Mononuclear cell (primary cell): ENCODE measurements at regions not wholly inside any gene's neighbourhood (a gene's known extent, or its start where the extent isn't known, plus 50 kb on each side); places are given as distances from the start of the nearest gene placed in this dataset.

Experiments used
- H3K27me3 ChIP-seq: 2 replicates; pipeline ENCODE4 v1.6.0; 2011; ENCODE audit warnings: low read length, control low read depth; ENCODE audit not compliant: insufficient read depth
- H3K4me1 ChIP-seq: 2 replicates; pipeline ENCODE4 v1.5.1; 2011; ENCODE audit warnings: mild to moderate bottlenecking, low read length, control low read depth; ENCODE audit not compliant: insufficient read depth
- H3K4me3 ChIP-seq: 2 replicates; pipeline ENCODE4 v1.5.1; 2011; ENCODE audit warnings: mild to moderate bottlenecking, low read length, moderate library complexity
- H3K9me3 ChIP-seq: 2 replicates; pipeline ENCODE4 v1.5.1; 2011; ENCODE audit warnings: low read depth, mild to moderate bottlenecking, control low read depth, low read length

- Histone ChIP-seq H3K4me1 (no peaks in the 10 kb centered on the region), H3K9me3 (no peaks in the 10 kb centered on the region), H3K4me3 (no peak overlapping the region), H3K27me3 (no peaks in the 10 kb centered on the region)
Observed at GRCh38 chr18:37948471-37948870, 382.9 kb upstream of the CELF4 start.

- no peak overlapping the region for H3K4me3 ChIP-seq
- H3K27me3 ChIP-seq: no peaks in the 10 kb centered on the region
- no peaks in the 10 kb centered on the region for H3K4me1 ChIP-seq
- H3K9me3 ChIP-seq: no peaks in the 10 kb centered on the region
Observed at GRCh38 chr18:37946324-37946723, 380.7 kb upstream of the CELF4 start.

- Histone ChIP-seq H3K9me3 (no peaks in the 10 kb centered on the region), H3K4me3 (no peak overlapping the region), H3K4me1 (no peaks in the 10 kb centered on the region), H3K27me3 (no peaks in the 10 kb centered on the region)
Observed at GRCh38 chr18:37944700-37945270, 379.2 kb upstream of the CELF4 start.

- H3K4me3 ChIP-seq: no peak overlapping the region
- no peaks in the 10 kb centered on the region for H3K27me3 ChIP-seq
Observed at GRCh38 chr18:37937287-37937686, 371.7 kb upstream of the CELF4 start.

GRCh38 chr18:37935086-37935485 is 369.5 kb upstream of the CELF4 start:
- Histone ChIP-seq H3K4me1 (no peaks in the 10 kb centered on the region), H3K27me3 (no peaks in the 10 kb centered on the region), H3K9me3 (no peaks in the 10 kb centered on the region), H3K4me3 (no peak overlapping the region)

More at GRCh38 chr18:37937287-37937686, 371.7 kb upstream of the CELF4 start:
- Histone ChIP-seq H3K9me3 (no peaks in the 10 kb centered on the region), H3K4me1 (no peaks in the 10 kb centered on the region)

- no peaks in the 10 kb centered on the region for H3K27me3 ChIP-seq
- H3K9me3 ChIP-seq: no peaks in the 10 kb centered on the region
- H3K4me1 ChIP-seq: no peaks in the 10 kb centered on the region
- H3K4me3 ChIP-seq: no peak overlapping the region
Observed at GRCh38 chr18:37930640-37931039, 365.0 kb upstream of the CELF4 start.

GRCh38 chr18:37922162-37922561 is 356.6 kb upstream of the CELF4 start:
- H3K9me3 ChIP-seq: no peaks in the 10 kb centered on the region
- no peaks in the 10 kb centered on the region for H3K4me1 ChIP-seq
- no peaks in the 10 kb centered on the region for H3K27me3 ChIP-seq
- no peak overlapping the region for H3K4me3 ChIP-seq

GRCh38 chr18:37920865-37921264 is 355.3 kb upstream of the CELF4 start:
- Histone ChIP-seq H3K4me3 (no peak overlapping the region), H3K9me3 (no peaks in the 10 kb centered on the region), H3K4me1 (no peaks in the 10 kb centered on the region), H3K27me3 (no peaks in the 10 kb centered on the region)

GRCh38 chr18:37913051-37913450 is 347.5 kb upstream of the CELF4 start:
- no peaks in the 10 kb centered on the region for H3K27me3 ChIP-seq
- no peaks in the 10 kb centered on the region for H3K4me1 ChIP-seq
- H3K4me3 ChIP-seq: no peak overlapping the region
- H3K9me3 ChIP-seq: no peaks in the 10 kb centered on the region

GRCh38 chr18:37902344-37902743 is 336.7 kb upstream of the CELF4 start:
- Histone ChIP-seq H3K4me3 (no peak overlapping the region), H3K4me1 (no peaks in the 10 kb centered on the region), H3K9me3 (no peaks in the 10 kb centered on the region), H3K27me3 (no peaks in the 10 kb centered on the region)

GRCh38 chr18:37900326-37900725 is 334.7 kb upstream of the CELF4 start:
- Histone ChIP-seq H3K27me3 (no peaks in the 10 kb centered on the region), H3K4me3 (no peak overlapping the region)

GRCh38 chr18:37889963-37890362 is 324.4 kb upstream of the CELF4 start:
- H3K4me1 ChIP-seq: no peaks in the 10 kb centered on the region
- no peak overlapping the region for H3K4me3 ChIP-seq
- H3K9me3 ChIP-seq: no peaks in the 10 kb centered on the region
- H3K27me3 ChIP-seq: no peaks in the 10 kb centered on the region

More at GRCh38 chr18:37900326-37900725, 334.7 kb upstream of the CELF4 start:
- H3K9me3 ChIP-seq: no peaks in the 10 kb centered on the region
- no peaks in the 10 kb centered on the region for H3K4me1 ChIP-seq

- no peaks in the 10 kb centered on the region for H3K4me1 ChIP-seq
- no peaks in the 10 kb centered on the region for H3K27me3 ChIP-seq
- H3K9me3 ChIP-seq: no peaks in the 10 kb centered on the region
- H3K4me3 ChIP-seq: no peak overlapping the region
Observed at GRCh38 chr18:37874721-37875120, 309.1 kb upstream of the CELF4 start.

- H3K9me3 ChIP-seq: no peaks in the 10 kb centered on the region
- no peaks in the 10 kb centered on the region for H3K4me1 ChIP-seq
- H3K27me3 ChIP-seq: no peaks in the 10 kb centered on the region
- no peak overlapping the region for H3K4me3 ChIP-seq
Observed at GRCh38 chr18:37873416-37873815, 307.8 kb upstream of the CELF4 start.

GRCh38 chr18:37872562-37872961 is 307.0 kb upstream of the CELF4 start:
- no peaks in the 10 kb centered on the region for H3K4me1 ChIP-seq
- H3K4me3 ChIP-seq: no peak overlapping the region
- H3K27me3 ChIP-seq: no peaks in the 10 kb centered on the region
- no peaks in the 10 kb centered on the region for H3K9me3 ChIP-seq

- H3K27me3 ChIP-seq: no peaks in the 10 kb centered on the region
- H3K4me1 ChIP-seq: no peaks in the 10 kb centered on the region
- H3K9me3 ChIP-seq: no peaks in the 10 kb centered on the region
- no peak overlapping the region for H3K4me3 ChIP-seq
Observed at GRCh38 chr18:37871561-37871960, 306.0 kb upstream of the CELF4 start.
